ENCODE measurements at regions not wholly inside any gene's neighbourhood (a gene's known extent, or its start where the extent isn't known, plus 50 kb on each side); places are given as distances from the start of the nearest gene placed in this dataset.
"Not testable (repeated sequence)": the region's sequence is repeated elsewhere in the genome, so short reads cannot be mapped to it uniquely, and the experiment has no call there.

DNA sequence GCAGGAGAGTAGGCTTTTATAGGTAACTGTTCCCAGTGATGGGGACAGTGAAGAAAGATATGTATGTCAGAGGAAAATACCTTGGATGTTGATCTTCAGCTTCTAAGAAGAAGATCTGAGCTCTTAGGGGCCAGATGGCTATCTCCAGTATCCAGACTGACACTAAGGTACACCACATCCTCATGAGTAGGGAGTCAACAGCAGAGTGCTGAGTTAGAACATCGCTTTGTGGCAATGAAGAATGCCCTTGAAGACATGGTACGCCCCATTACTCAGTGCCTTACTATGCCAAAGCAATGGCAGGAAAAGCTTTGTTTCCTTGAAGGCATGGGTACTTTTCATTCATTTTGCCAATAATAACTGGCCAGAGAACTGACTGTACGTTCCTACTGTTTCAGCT lies 263.7 kb downstream of the CEMIP2 start:
- DNase-seq: no peak

GRCh38 chr9:71498691-71499090 lies 269.6 kb downstream of the CEMIP2 start:
- DNase-seq: no peak

GRCh38 chr9:71490810-71491209 lies 277.5 kb downstream of the CEMIP2 start:
- no peak for DNase-seq

DNA sequence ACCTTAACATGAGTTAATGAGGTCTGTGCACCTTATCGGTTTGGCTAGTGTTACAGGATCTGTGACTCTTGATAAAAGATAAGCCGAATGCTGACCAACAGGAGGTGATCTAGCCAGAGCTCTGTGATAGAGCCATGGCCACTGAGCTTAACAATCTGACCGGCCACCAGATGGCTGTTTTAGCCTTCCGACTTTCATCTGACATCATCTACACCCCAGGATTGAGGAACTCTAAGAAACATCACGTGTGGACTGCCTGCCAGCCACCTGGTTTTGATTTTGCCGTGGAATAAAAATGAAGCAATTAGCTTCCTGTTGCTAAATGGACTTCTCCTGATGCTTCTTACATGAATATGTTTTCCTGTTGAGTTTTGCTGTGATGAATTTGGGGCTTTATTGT lies 281.3 kb downstream of the CEMIP2 start:
- no peak for DNase-seq

DNA sequence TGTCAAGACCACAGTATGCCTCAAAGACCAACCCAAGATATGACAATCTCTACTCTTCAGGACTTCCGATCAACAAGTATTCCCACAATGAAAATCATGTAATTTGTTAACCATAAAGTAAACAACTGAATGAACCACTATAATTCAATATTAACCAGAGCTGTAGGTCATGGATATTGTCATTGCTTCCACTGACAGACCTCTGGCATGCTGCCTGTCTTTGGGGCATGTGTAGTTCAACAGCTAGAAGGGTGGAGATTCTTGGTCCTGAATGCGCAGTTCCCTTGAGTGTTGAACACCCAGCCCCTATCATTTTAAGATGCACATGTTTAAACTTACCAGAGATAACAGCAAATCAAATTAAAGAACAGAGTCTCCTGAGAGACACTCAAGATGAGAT lies 283.0 kb downstream of the CEMIP2 start:
- no peak for DNase-seq

DNA sequence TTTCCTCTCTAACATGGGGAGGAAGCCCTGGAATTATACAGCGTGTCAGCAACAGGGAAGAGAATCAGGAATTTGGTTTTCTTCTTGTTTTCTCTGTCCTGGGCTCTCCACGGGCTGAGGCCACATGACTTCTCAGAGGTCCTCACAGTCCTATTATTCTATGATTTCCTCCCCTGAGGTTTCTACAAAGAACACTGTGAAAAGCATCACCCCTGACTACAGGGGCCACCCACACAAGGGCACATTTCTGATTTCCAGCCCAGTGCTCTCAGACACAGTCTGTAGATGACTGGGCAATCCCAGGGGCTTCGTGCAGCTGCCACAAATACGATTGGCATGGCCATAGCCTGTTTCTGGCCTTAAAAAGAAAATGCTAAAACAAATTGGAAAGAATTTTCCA lies 284.9 kb downstream of the CEMIP2 start:
- DNase-seq: no peak

- DNase-seq: no peak
Observed at GRCh38 chr9:71479621-71480020, 288.7 kb downstream of the CEMIP2 start.

DNA sequence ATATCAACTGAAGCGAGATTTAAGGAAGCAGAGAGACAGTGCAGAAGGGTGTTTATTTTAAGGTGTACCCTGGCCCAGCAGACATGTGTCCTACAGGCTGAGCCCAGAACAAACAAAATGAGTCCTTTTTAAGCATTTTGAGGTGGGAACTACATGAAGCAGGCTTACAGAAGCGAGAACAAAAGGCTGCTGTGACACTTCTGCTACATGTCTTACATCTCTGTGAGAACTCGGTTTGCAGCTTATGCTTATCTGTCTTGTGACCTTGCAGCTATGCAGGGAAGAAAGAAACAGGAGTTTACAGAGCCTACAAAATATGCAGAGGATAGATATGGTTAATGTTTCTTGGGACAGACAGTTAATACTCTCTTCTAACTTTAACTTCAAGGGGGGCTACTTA lies 295.9 kb downstream of the CEMIP2 start:
- no peak for DNase-seq

DNA sequence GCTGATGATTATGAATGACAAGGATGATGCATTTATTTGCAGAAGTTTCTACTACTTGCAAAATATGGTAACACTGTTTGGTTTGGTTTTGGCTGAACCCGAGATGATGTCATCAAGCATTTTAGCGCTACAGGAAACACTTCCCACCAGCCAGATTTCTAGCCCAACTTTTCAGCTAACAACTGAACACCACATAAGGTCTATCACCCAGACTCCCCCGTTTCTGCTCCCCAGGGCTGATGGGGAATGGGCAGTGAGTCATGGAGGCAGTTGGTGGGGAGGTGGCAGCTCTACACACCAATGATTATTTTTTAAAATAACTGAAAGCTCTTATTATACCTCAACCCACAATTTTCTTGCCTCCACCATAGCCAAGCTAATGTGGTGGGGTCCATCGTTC lies 302.9 kb downstream of the CEMIP2 start:
- no peak for DNase-seq

GRCh38 chr9:71459082-71459481 lies 309.2 kb downstream of the CEMIP2 start:
- no peak for DNase-seq

- DNase-seq: peak; percentile 15
Observed at GRCh38 chr9:71446473-71447411, 321.6 kb downstream of the CEMIP2 start.

DNA sequence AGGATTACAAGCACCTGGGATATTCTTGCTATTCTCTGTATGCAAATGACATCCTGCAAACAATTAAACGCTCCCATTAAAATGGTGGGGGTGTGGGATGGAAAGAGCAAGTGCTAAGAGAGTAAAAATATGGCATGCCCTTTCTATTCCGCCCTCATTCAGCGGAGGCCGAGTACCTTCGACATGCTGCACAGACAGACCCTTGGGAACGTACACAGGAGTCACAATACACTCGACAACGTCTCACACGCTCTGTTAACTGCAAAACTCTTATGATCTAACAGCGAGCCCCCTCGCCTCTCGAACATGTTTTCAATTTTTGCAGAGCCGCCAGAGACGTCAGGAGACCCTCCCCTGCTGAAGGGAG lies 322.2 kb downstream of the CEMIP2 start:
- DNase-seq: no peak

- DNase-seq: no peak
Observed at GRCh38 chr9:71442937-71443336, 321.5 kb upstream of the TRPM3 start.

GRCh38 chr9:71441266-71441665 lies 319.8 kb upstream of the TRPM3 start:
- no peak for DNase-seq

GRCh38 chr9:71431931-71432330 lies 310.5 kb upstream of the TRPM3 start:
- DNase-seq: no peak

DNA sequence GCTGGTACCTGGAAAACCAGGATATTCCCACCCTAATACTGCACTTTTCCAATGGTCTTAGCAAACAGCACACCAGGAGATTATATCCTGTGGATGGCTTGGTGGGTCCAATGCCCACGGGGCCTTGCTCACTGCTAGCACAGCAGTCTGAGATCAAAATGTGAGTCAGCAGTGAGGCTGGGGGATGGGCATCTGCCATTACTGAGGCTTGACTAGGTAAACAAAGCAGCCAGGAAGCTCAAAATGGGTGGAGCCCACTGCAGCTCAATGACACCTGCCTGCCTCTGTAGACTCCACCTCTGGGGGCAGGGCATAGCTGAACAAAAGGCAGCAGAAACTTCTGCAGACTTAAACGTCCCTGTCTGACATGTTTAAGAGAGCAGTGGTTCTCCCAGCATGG lies 285.9 kb upstream of the TRPM3 start:
- DNase-seq: not testable (repeated sequence)

GRCh38 chr9:71403106-71403505 lies 281.7 kb upstream of the TRPM3 start:
- DNase-seq: no peak

DNA sequence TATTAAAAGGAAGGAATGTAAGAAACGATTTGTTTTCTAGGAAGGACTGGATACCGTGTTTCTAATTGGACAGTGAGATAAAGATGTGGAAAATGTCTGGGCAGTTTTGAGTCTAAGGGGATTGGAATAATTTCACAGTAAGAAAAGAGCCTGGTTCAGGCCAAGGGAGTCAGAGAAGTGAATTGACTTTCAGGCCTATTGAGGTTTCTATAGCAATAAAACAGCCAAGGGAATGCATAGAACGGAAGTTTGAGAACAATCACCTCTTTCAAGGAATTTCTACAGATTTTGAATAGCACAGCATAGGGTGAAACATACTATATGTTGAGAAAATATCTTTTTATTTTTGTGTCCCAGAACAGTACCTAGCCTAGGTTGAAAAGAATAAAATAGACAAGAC lies 271.6 kb upstream of the TRPM3 start:
- no peak for DNase-seq

DNA sequence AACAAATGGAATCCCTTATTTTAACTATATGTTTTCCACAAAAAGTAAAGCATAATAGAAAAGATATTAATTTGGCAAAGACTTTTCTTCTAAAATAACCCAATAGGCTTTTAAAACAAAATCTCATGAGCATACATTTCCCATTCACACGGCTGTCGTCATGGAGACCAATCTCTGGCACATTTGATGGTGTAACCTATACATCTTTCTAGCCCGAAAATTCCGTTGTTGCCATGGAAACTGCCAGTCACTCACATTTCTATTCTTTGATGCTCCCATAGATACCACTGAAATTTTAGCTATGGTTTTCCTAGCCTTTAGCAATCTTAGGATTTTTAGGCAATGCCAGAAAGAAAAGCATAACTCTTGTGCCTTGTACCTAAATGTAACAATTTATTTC lies 262.9 kb upstream of the TRPM3 start:
- DNase-seq: no peak

GRCh38 chr9:71383308-71383940 lies 262.0 kb upstream of the TRPM3 start:
- no peak for DNase-seq

GRCh38 chr9:71368157-71368556 lies 246.7 kb upstream of the TRPM3 start:
- no peak for DNase-seq

DNA sequence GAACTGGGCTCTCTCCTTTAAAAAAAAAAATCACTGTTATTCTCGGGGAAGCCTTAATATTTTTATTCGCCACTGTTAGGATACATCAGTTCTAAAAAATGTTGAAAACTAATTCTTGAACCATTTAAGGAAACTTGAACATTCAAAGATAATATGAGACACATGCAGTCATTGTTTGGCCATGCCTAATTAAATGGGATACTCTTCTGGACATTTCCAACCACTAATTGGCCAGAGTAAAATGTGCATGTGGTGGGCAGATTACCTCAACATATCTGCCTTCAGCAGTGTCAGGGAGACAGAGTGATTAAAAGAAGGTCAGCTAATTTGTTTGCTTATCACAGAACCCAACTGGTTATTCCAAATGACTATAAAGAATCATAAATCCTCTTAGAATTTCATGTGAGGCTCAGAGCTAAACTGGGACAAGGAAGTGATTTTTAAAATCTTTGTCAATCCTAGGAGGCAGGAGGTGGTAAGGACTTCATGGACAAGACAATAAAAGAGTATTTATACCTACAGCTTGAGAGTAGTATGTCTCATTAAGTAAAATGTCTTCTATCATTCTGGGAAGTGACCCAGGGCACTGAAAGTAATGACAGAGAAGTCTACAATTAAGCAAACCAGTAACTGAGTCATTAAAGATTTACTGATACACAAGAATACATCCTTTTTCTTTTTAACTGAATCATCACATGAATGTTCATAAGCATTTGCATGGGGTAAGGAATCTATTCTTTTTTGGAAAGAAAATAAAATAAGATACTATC lies 242.9 kb upstream of the TRPM3 start:
- DNase-seq: no peak

DNA sequence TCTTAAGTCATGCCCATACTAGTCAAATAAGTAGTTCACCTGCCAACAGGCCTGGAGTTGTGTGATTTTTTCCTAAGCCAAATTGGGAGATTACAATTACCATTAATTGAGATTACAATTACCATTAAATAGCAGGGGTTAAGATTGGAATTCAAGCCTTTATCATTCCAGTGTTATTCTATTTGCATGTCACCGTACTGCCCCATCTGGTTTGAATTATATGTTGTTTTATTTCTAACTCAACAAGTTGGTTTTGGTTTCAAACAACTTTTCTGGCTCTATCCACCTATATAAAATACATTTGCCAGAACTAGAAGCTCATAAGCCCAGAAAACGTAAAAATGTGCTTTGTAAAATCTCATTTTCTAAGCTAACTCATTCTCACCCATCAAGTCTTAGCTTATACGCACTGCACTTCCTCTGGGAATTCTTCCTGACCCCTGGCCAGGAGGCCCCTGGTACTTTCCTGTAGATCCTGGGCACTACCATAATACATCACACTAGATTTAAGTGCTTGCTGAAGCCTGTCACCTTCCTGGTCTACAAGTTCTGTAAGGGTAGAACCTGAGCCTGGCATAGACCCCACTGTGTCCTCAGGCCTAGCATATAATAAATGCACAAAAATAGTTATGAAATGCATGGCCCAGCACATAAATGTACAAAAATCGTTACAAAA lies 242.0 kb upstream of the TRPM3 start:
- DNase-seq: no peak

Measured in activated naive CD4-positive, alpha-beta T cell treated with Interleukin-2 at 50 U/mL for 16 hours (primary cell).